ENCODE measurements at regions not wholly inside any gene's neighbourhood (a gene's known extent, or its start where the extent isn't known, plus 50 kb on each side); places are given as distances from the start of the nearest gene placed in this dataset.
"Not testable (repeated sequence)": the region's sequence is repeated elsewhere in the genome, so short reads cannot be mapped to it uniquely, and the experiment has no call there.

DNA sequence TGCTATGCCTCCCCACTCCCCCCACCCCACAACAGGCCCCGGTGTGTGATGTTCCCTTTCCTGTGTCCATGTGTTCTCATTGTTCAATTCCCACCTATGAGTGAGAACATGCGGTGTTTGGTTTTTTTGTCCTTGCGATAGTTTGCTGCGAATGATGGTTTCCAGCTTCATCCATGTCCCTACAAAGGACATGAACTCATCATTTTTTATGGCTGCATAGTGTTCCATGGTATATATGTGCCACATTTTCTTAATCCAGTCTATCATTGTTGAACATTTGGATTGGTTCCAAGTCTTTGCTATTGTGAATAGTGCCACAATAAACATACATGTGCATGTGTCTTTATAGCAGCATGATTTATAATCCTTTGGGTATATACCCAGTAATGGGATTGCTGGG is 55.3 kb upstream of the GARIN1A start:
- no CpG with 5 or more reads among the region's 4 CpGs for WGBS (ENCODE audit: insufficient coverage)
- H3K9ac ChIP-seq (ENCODE audit: low read length); POLR2A ChIA-PET; H3K27me3 Mint-ChIP-seq; H3K4me2 ChIP-seq (replicated peaks; ENCODE audit: low read depth, low read length, poor library complexity, severe bottlenecking); H3K4me1 Mint-ChIP-seq; H3K27me3 ChIP-seq (replicated peaks in 1 of 4; ENCODE audit: control extremely low read depth in 1 of 4, control insufficient read depth in 3 of 4, insufficient read depth in 4 of 4, low read length in 3 of 4); H4K20me1 ChIP-seq (ENCODE audit: control insufficient read depth, insufficient read depth, low read length, poor library complexity, severe bottlenecking); intact Hi-C loops (cut with micrococcal nuclease); H3K4me1 ChIP-seq (ENCODE audit: control insufficient read depth in 2 of 2, insufficient read depth in 2 of 2, low read length in 2 of 2); H3K9me3 Mint-ChIP-seq (ENCODE audit: insufficient read depth); DNase-seq; ATAC-seq (ENCODE audit: low read depth); H3K4me3 ChIP-seq (ENCODE audit: control extremely low read depth in 1 of 5, extremely low read depth in 1 of 5, insufficient read depth in 1 of 5, low read depth in 2 of 5, low read length in 4 of 5); H3K27ac Mint-ChIP-seq; H2AFZ ChIP-seq (ENCODE audit: insufficient read depth, low read depth, low read length, poor library complexity, severe bottlenecking); H3K79me2 ChIP-seq (ENCODE audit: control insufficient read depth, insufficient read depth, low read length); H3K9me3 ChIP-seq (ENCODE audit: control extremely low read depth in 1 of 3, control insufficient read depth in 2 of 3, insufficient read depth in 1 of 3, low read length in 2 of 3); H3K4me3 Mint-ChIP-seq; H3K27ac ChIP-seq (ENCODE audit: low read length in 2 of 2): not testable (repeated sequence)
- CTCF ChIA-PET: interaction anchor here (0.7 kb wide), 1 partner anchor 10 kb away, joined by 3 read pairs; no protein-coding TSS in a partner anchor
- H3K36me3 ChIP-seq (replicated peaks in 1 of 2; ENCODE audit: control extremely low read depth in 1 of 2, control insufficient read depth in 1 of 2, extremely low read depth in 1 of 2, insufficient read depth in 2 of 2, low read length in 1 of 2): peaks cover 0 to 29% of the 10 kb centered on the region in 2 experiments
